Endodermal cell (in vitro differentiated cells): ENCODE measurements at regions not wholly inside any gene's neighbourhood (a gene's known extent, or its start where the extent isn't known, plus 50 kb on each side); places are given as distances from the start of the nearest gene placed in this dataset.
"Not testable (repeated sequence)": the region's sequence is repeated elsewhere in the genome, so short reads cannot be mapped to it uniquely, and the experiment has no call there.

ENCODE experiments used
- DNase-seq: peaks from one replicate; pipeline ENCODE4 v3.0.0-alpha.2; 2017
- H3K27ac ChIP-seq: 2 replicates; pipeline ENCODE4 v1.5.1; 2013; ENCODE audit warnings: mild to moderate bottlenecking, low read depth, low read length, moderate library complexity
- H3K27me3 ChIP-seq: 2 replicates; pipeline ENCODE4 v1.6.1; 2013; ENCODE audit warnings: mild to moderate bottlenecking, low read length, moderate library complexity; ENCODE audit not compliant: insufficient read depth, control insufficient read depth, poor library complexity, severe bottlenecking
- H3K36me3 ChIP-seq: 2 replicates; pipeline ENCODE4 v1.7.0; 2013; ENCODE audit warnings: mild to moderate bottlenecking, low read length, moderate library complexity; ENCODE audit not compliant: control insufficient read depth, insufficient read depth
- H3K4me1 ChIP-seq: one replicate; pipeline ENCODE4 v1.7.0; 2013; ENCODE audit warnings: low read length; ENCODE audit not compliant: control insufficient read depth, insufficient read depth
- H3K4me3 ChIP-seq: 2 replicates; pipeline ENCODE4 v1.5.1; 2013; ENCODE audit warnings: mild to moderate bottlenecking, low read length, moderate library complexity
- H3K9ac ChIP-seq: 2 replicates; pipeline ENCODE4 v1.6.1; 2013; ENCODE audit warnings: mild to moderate bottlenecking, low read length, moderate library complexity; ENCODE audit not compliant: poor library complexity, severe bottlenecking; ENCODE audit errors: extremely low read depth
- H3K9me3 ChIP-seq: 2 replicates; pipeline ENCODE4 v1.6.1; 2013; ENCODE audit warnings: mild to moderate bottlenecking, low read length, moderate library complexity; ENCODE audit not compliant: control insufficient read depth
- H3K27ac Mint-ChIP-seq: 2 replicates; pipeline ENCODE4 v1.8.0; 2020; ENCODE audit warnings: mixed read lengths
- H3K27me3 Mint-ChIP-seq: 2 replicates; pipeline ENCODE4 v1.8.0; 2021; ENCODE audit warnings: mild to moderate bottlenecking, mixed read lengths; ENCODE audit not compliant: insufficient read depth
- H3K36me3 Mint-ChIP-seq: 2 replicates; pipeline ENCODE4 v1.8.0; 2020; ENCODE audit warnings: low read depth, mixed read lengths
- H3K4me1 Mint-ChIP-seq: 2 replicates; pipeline ENCODE4 v1.8.0; 2020; ENCODE audit warnings: mixed read lengths
- H3K4me3 Mint-ChIP-seq: 2 replicates; pipeline ENCODE4 v1.8.0; 2020; ENCODE audit warnings: mild to moderate bottlenecking, moderate library complexity, mixed read lengths
- H3K9me3 Mint-ChIP-seq: 2 replicates; pipeline ENCODE4 v1.8.0; 2020; ENCODE audit warnings: mild to moderate bottlenecking, mixed read lengths
- WGBS, 2 experiments: methylation state at CpG; one replicate each; pipeline versions ENCODE4 v1.1.5 to v1.1.7; 2013; ENCODE audit warnings: missing lambda C conversion rate in 2 of 2, mixed read lengths in 1 of 2; ENCODE audit not compliant: insufficient coverage in 1 of 2, insufficient read length in 1 of 2; 5-methylcytosine and 5-hydroxymethylcytosine counted together
- TF ChIP-seq, protein P1 (sequence below): fragments of 200-600 bp; sonication (generic); conservative IDR thresholded peaks from 2 replicates; pipeline ENCODE4 v1.5.0; 2021; ENCODE audit warnings: antibody characterized with exemption, mild to moderate bottlenecking

GRCh38 chr6:121717686-121718085 lies 282.2 kb downstream of the GJA1 start:
- Mint-ChIP-seq H3K27me3 (no peaks in the 10 kb centered on the region), H3K4me1 (no peaks in the 10 kb centered on the region), H3K27ac (no peak overlapping the region), H3K4me3 (no peak overlapping the region), H3K36me3 (peaks cover 2% of the 10 kb centered on the region), H3K9me3 (peaks cover 7% of the 10 kb centered on the region)
- Histone ChIP-seq H3K27ac (no peak overlapping the region), H3K9me3 (peaks cover 15% of the 10 kb centered on the region), H3K9ac (no peak overlapping the region), H3K4me3 (no peak overlapping the region), H3K27me3 (no peaks in the 10 kb centered on the region), H3K4me1 (no peaks in the 10 kb centered on the region), H3K36me3 (no peaks in the 10 kb centered on the region)
- 88 to 93% methylated on average over 3 to 4 of the region's 4 CpGs for WGBS, 2 experiments
- DNase-seq: no peak
- TF ChIP-seq, protein P1, sequence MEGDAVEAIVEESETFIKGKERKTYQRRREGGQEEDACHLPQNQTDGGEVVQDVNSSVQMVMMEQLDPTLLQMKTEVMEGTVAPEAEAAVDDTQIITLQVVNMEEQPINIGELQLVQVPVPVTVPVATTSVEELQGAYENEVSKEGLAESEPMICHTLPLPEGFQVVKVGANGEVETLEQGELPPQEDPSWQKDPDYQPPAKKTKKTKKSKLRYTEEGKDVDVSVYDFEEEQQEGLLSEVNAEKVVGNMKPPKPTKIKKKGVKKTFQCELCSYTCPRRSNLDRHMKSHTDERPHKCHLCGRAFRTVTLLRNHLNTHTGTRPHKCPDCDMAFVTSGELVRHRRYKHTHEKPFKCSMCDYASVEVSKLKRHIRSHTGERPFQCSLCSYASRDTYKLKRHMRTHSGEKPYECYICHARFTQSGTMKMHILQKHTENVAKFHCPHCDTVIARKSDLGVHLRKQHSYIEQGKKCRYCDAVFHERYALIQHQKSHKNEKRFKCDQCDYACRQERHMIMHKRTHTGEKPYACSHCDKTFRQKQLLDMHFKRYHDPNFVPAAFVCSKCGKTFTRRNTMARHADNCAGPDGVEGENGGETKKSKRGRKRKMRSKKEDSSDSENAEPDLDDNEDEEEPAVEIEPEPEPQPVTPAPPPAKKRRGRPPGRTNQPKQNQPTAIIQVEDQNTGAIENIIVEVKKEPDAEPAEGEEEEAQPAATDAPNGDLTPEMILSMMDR: no peak

GRCh38 chr6:121720867-121721266 lies 285.4 kb downstream of the GJA1 start:
- not testable (repeated sequence) for H3K27me3 Mint-ChIP-seq, DNase-seq, H3K27ac Mint-ChIP-seq, H3K27me3 ChIP-seq, H3K36me3 ChIP-seq, H3K4me3 Mint-ChIP-seq, H3K9ac ChIP-seq, H3K9me3 Mint-ChIP-seq, H3K4me3 ChIP-seq, H3K36me3 Mint-ChIP-seq, H3K27ac ChIP-seq, H3K4me1 ChIP-seq, H3K4me1 Mint-ChIP-seq
- 100% methylated on average over 1 of the region's 1 CpG; no CpG with 5 or more reads in 1 of the 2 experiments for WGBS, 2 experiments
- H3K9me3 ChIP-seq: peaks cover 15% of the 10 kb centered on the region

GRCh38 chr6:121723623-121724022 lies 288.2 kb downstream of the GJA1 start:
- no peak for DNase-seq
- Mint-ChIP-seq H3K27ac (no peak overlapping the region), H3K4me3 (no peak overlapping the region), H3K27me3 (no peaks in the 10 kb centered on the region), H3K9me3 (peaks cover 7% of the 10 kb centered on the region), H3K4me1 (no peaks in the 10 kb centered on the region), H3K36me3 (peaks cover 2% of the 10 kb centered on the region)
- Histone ChIP-seq H3K36me3 (no peaks in the 10 kb centered on the region), H3K4me1 (no peaks in the 10 kb centered on the region), H3K4me3 (no peak overlapping the region), H3K9me3 (peaks cover 15% of the 10 kb centered on the region), H3K27me3 (no peaks in the 10 kb centered on the region), H3K27ac (no peak overlapping the region), H3K9ac (no peak overlapping the region)
- TF ChIP-seq, protein P1: no peak
- WGBS, 2 experiments: 83 to 91% methylated on average over 1 to 2 of the region's 2 CpGs

DNA sequence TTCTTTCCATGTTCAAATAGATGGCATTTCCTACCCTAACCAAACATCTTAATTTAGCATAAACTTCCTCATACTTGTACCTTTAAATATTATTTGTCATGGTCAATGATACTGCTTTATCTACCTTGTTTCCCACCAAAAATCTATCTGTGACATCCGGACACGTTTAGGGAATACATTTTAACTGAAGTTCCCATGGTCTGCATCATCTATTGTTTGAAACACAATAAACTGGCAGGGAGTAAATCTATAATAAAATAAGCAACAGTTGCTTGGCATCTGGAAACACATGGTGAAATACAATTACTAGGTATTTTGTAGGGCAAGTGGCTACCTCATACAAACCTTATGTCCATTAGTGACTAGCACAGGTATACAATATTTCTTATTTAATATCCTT lies 289.1 kb downstream of the GJA1 start:
- TF ChIP-seq, protein P1: no peak
- 90% methylated on average over 2 of the region's 2 CpGs; no CpG with 5 or more reads in 1 of the 2 experiments for WGBS, 2 experiments

More for the DNA sequence above, 289.1 kb downstream of the GJA1 start:
- Histone ChIP-seq H3K4me1 (no peaks in the 10 kb centered on the region), H3K36me3 (no peaks in the 10 kb centered on the region), H3K4me3 (no peak overlapping the region), H3K9ac (no peak overlapping the region), H3K27me3 (no peaks in the 10 kb centered on the region), H3K9me3 (peaks cover 15% of the 10 kb centered on the region), H3K27ac (no peak overlapping the region)
- Mint-ChIP-seq H3K27me3 (no peaks in the 10 kb centered on the region), H3K9me3 (peaks cover 12% of the 10 kb centered on the region), H3K27ac (no peak overlapping the region), H3K4me1 (no peaks in the 10 kb centered on the region), H3K4me3 (no peak overlapping the region), H3K36me3 (peaks cover 2% of the 10 kb centered on the region)
- DNase-seq: no peak
